ENCODE measurements at regions not wholly inside any gene's neighbourhood (a gene's known extent, or its start where the extent isn't known, plus 50 kb on each side); places are given as distances from the start of the nearest gene placed in this dataset.

DNA sequence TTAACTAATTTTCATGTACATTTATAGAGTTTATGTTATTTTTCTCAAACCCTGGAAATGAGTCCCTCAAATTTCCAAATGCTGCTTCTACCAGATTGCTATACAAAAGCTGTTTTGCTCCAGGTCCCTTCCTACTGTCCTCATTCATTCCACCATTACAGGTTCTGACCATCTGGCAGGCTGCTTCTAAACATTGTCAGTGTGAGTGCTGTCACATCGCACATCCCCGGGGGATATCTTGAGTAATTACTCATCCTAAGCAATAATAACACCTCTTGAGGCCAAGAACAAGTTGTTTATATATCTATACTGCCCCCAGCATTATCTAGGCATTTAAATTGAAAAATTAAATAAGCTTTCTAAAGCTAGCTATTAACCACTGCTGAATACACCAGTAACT lies 1675.3 kb upstream of the CDH6 start:
- Histone ChIP-seq H3K4me2 (ENCODE audit: insufficient read depth, low read length) (no peak overlapping the region), H3K4me3 (replicated peaks in 1 of 3; ENCODE audit: insufficient read depth in 1 of 3, low read depth in 1 of 3, low read length in 3 of 3) (no peak overlapping the region), H4K20me1 (replicated peaks; ENCODE audit: control insufficient read depth, extremely low read depth, insufficient read depth, low read length) (no peaks in the 10 kb centered on the region), H3K27ac (ENCODE audit: insufficient read depth, low read depth, low read length) (no peak overlapping the region), H3K79me2 (ENCODE audit: control insufficient read depth, insufficient read depth, low read length) (no peaks in the 10 kb centered on the region), H3K9me3 (replicated peaks; ENCODE audit: control insufficient read depth, insufficient read depth, low read length) (peaks cover 8% of the 10 kb centered on the region), H3K4me1 (ENCODE audit: control insufficient read depth, extremely low read depth, insufficient read depth, low read length) (no peaks in the 10 kb centered on the region), H3K36me3 (ENCODE audit: control insufficient read depth in 2 of 2, extremely low read depth in 1 of 2, insufficient read depth in 2 of 2, low read length in 2 of 2) (no peaks in the 10 kb centered on the region), H3K9ac (replicated peaks; ENCODE audit: extremely low read depth, insufficient read depth, low read length) (no peak overlapping the region), H3K9me1 (replicated peaks; ENCODE audit: control insufficient read depth, extremely low read depth, insufficient read depth, low read length) (no peaks in the 10 kb centered on the region), H2AFZ (ENCODE audit: low read depth, low read length) (no peak overlapping the region), H3K27me3 (ENCODE audit: control insufficient read depth in 2 of 2, insufficient read depth in 2 of 2, low read length in 2 of 2) (no peaks in the 10 kb centered on the region)
- TF ChIP-seq MYC (IDR thresholded peaks at IDR 0.05; ENCODE audit: low read depth, low read length) = no peak
- no peak for TF ChIP-seq POLR2A (IDR thresholded peaks at IDR 0.05; ENCODE audit: low read depth, low read length)
- no peak for TF ChIP-seq EZH2 (IDR thresholded peaks at IDR 0.05; ENCODE audit: borderline replicate concordance, low read depth, low read length, severe bottlenecking)
- intact Hi-C loops (cut with micrococcal nuclease) = no loop called here
- dilution Hi-C loops (cut with MboI; ENCODE audit: extremely low pct_ligation_motif_present, low sequenced_read_pairs) = no loop called here
- FAIRE-seq (no peak), DNase-seq (ENCODE audit: low read depth, low spot score) (no peak)
- POLR2A ChIA-PET = no interaction called here
- BruUV-seq (replicated peaks) = no TSS peak
- CTCF ChIA-PET = no interaction called here

DNA sequence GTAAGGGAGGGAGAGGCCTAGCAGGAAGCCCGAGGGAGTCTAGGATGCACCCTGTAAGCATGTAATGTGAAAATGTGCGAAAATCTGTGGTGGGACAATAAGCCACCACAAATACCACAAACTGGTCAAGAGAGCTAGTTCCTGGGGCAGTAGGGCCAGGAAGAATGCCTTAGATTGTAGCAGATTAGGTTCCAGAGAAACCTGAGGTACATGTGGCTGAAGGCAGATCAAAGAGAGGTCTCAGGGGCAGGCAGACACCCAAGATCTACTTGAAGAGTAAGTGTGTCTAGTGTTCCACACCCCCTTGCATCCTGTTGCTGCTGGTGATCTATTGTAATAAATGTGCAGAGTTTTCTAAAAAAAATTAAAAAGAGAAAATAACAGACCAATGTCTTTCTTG lies 1677.3 kb upstream of the CDH6 start:
- no peaks in the 10 kb centered on the region for H3K4me1 ChIP-seq (ENCODE audit: control insufficient read depth, extremely low read depth, insufficient read depth, low read length)
- intact Hi-C loops (cut with micrococcal nuclease) (no loop called here), dilution Hi-C loops (cut with MboI; ENCODE audit: extremely low pct_ligation_motif_present, low sequenced_read_pairs) (no loop called here)
- FAIRE-seq (no peak), DNase-seq (ENCODE audit: low read depth, low spot score) (no peak)
- H3K9me1 ChIP-seq (replicated peaks; ENCODE audit: control insufficient read depth, extremely low read depth, insufficient read depth, low read length) = no peaks in the 10 kb centered on the region
- H3K27ac ChIP-seq (ENCODE audit: insufficient read depth, low read depth, low read length) = no peak overlapping the region
- no peaks in the 10 kb centered on the region for H3K36me3 ChIP-seq (ENCODE audit: control insufficient read depth in 2 of 2, extremely low read depth in 1 of 2, insufficient read depth in 2 of 2, low read length in 2 of 2)
- peaks cover 8% of the 10 kb centered on the region for H3K9me3 ChIP-seq (replicated peaks; ENCODE audit: control insufficient read depth, insufficient read depth, low read length)
- CTCF ChIA-PET = no interaction called here
- H3K27me3 ChIP-seq (ENCODE audit: control insufficient read depth in 2 of 2, insufficient read depth in 2 of 2, low read length in 2 of 2) = no peaks in the 10 kb centered on the region
- no peak overlapping the region for H2AFZ ChIP-seq (ENCODE audit: low read depth, low read length)
- no peak overlapping the region for H3K4me3 ChIP-seq (replicated peaks in 1 of 3; ENCODE audit: insufficient read depth in 1 of 3, low read depth in 1 of 3, low read length in 3 of 3)
- H4K20me1 ChIP-seq (replicated peaks; ENCODE audit: control insufficient read depth, extremely low read depth, insufficient read depth, low read length) = no peaks in the 10 kb centered on the region
- TF ChIP-seq EZH2 (IDR thresholded peaks at IDR 0.05; ENCODE audit: borderline replicate concordance, low read depth, low read length, severe bottlenecking) = no peak
- H3K9ac ChIP-seq (replicated peaks; ENCODE audit: extremely low read depth, insufficient read depth, low read length) = no peak overlapping the region
- no peak overlapping the region for H3K4me2 ChIP-seq (ENCODE audit: insufficient read depth, low read length)
- POLR2A ChIA-PET = no interaction called here
- no TSS peak for BruUV-seq (replicated peaks)
- H3K79me2 ChIP-seq (ENCODE audit: control insufficient read depth, insufficient read depth, low read length) = no peaks in the 10 kb centered on the region

All from endothelial cell of umbilical vein (primary cell).